NB4 (cell line): ENCODE measurements at regions not wholly inside any gene's neighbourhood (a gene's known extent, or its start where the extent isn't known, plus 50 kb on each side); places are given as distances from the start of the nearest gene placed in this dataset.

ENCODE experiments used
- CTCF ChIP-seq: IDR thresholded peaks from one replicate; pipeline ENCODE4 v1.5.1; 2012; ENCODE audit warnings: low read depth, low read length
- MAX ChIP-seq: IDR thresholded peaks from 2 replicates; pipeline ENCODE4 v1.6.1; 2011; ENCODE audit warnings: low read depth, low read length
- MYC ChIP-seq: IDR thresholded peaks from 2 replicates; pipeline ENCODE4 v1.6.1; 2011; ENCODE audit warnings: low read depth, low read length
- POLR2A ChIP-seq: IDR thresholded peaks from 2 replicates; pipeline ENCODE4 v1.6.1; 2011; ENCODE audit warnings: mild to moderate bottlenecking; ENCODE audit not compliant: insufficient read length; ENCODE audit errors: extremely low read depth

- TF ChIP-seq POLR2A (no peak), CTCF (no peak), MYC (no peak), MAX (no peak)
Measured at GRCh38 chr11:37484298-37484697, 886.3 kb upstream of the RAG2 start.
